Neural crest cell (in vitro differentiated cells): ENCODE measurements at regions not wholly inside any gene's neighbourhood (a gene's known extent, or its start where the extent isn't known, plus 50 kb on each side); places are given as distances from the start of the nearest gene placed in this dataset.
A peak's percentile ranks its signal among the peaks of the same experiment; 100 is the strongest.

Experiments used
- DNase-seq: peaks from one replicate; pipeline ENCODE4 v3.0.0; 2021; ENCODE audit warnings: low read depth, mixed read lengths, low spot score
- H3K27ac Mint-ChIP-seq: one replicate; pipeline ENCODE4 v1.8.0; 2021; ENCODE audit warnings: mild to moderate bottlenecking, mixed read lengths; ENCODE audit not compliant: unreplicated experiment
- H3K27me3 Mint-ChIP-seq: 2 replicates; pipeline ENCODE4 v1.8.0; 2021; ENCODE audit warnings: low read depth, mild to moderate bottlenecking, mixed read lengths
- H3K36me3 Mint-ChIP-seq: 2 replicates; pipeline ENCODE4 v1.8.0; 2021; ENCODE audit warnings: low read depth, mild to moderate bottlenecking, mixed read lengths
- H3K4me1 Mint-ChIP-seq: 2 replicates; pipeline ENCODE4 v1.8.0; 2021; ENCODE audit warnings: mixed read lengths
- H3K4me3 Mint-ChIP-seq: one replicate; pipeline ENCODE4 v1.8.0; 2021; ENCODE audit warnings: mild to moderate bottlenecking, mixed read lengths
- H3K9me3 Mint-ChIP-seq: 2 replicates; pipeline ENCODE4 v1.8.0; 2021; ENCODE audit warnings: mixed read lengths
- TF ChIP-seq, protein P1 (sequence below): fragments of 200-600 bp; sonication (generic); conservative IDR thresholded peaks from 2 replicates; pipeline ENCODE4 v1.5.0; 2021; ENCODE audit warnings: antibody characterized with exemption, mild to moderate bottlenecking

- Mint-ChIP-seq H3K4me3 (no peak overlapping the region), H3K27ac (peak overlapping the region; percentile 14), H3K9me3 (peaks cover 3% of the 10 kb centered on the region), H3K4me1 (no peaks in the 10 kb centered on the region), H3K27me3 (no peaks in the 10 kb centered on the region), H3K36me3 (peaks cover 3% of the 10 kb centered on the region)
- TF ChIP-seq, protein P1, sequence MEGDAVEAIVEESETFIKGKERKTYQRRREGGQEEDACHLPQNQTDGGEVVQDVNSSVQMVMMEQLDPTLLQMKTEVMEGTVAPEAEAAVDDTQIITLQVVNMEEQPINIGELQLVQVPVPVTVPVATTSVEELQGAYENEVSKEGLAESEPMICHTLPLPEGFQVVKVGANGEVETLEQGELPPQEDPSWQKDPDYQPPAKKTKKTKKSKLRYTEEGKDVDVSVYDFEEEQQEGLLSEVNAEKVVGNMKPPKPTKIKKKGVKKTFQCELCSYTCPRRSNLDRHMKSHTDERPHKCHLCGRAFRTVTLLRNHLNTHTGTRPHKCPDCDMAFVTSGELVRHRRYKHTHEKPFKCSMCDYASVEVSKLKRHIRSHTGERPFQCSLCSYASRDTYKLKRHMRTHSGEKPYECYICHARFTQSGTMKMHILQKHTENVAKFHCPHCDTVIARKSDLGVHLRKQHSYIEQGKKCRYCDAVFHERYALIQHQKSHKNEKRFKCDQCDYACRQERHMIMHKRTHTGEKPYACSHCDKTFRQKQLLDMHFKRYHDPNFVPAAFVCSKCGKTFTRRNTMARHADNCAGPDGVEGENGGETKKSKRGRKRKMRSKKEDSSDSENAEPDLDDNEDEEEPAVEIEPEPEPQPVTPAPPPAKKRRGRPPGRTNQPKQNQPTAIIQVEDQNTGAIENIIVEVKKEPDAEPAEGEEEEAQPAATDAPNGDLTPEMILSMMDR = no peak
- DNase-seq = no peak
Measured at GRCh38 chr4:178165951-178166308, 723.7 kb upstream of the AGA start.

- DNase-seq = no peak
- no peaks in the 10 kb centered on the region for H3K27me3 Mint-ChIP-seq
- TF ChIP-seq, protein P1 = no peak
- H3K27ac Mint-ChIP-seq = no peak overlapping the region
- H3K36me3 Mint-ChIP-seq = no peaks in the 10 kb centered on the region
- H3K4me1 Mint-ChIP-seq = no peaks in the 10 kb centered on the region
- no peaks in the 10 kb centered on the region for H3K9me3 Mint-ChIP-seq
- no peak overlapping the region for H3K4me3 Mint-ChIP-seq
Measured at GRCh38 chr4:178173771-178174170, 731.5 kb upstream of the AGA start.

- no peak for DNase-seq
- H3K4me3 Mint-ChIP-seq = no peak overlapping the region
- no peak overlapping the region for H3K27ac Mint-ChIP-seq
- no peaks in the 10 kb centered on the region for H3K4me1 Mint-ChIP-seq
- H3K36me3 Mint-ChIP-seq = no peaks in the 10 kb centered on the region
- TF ChIP-seq, protein P1 = no peak
- no peaks in the 10 kb centered on the region for H3K27me3 Mint-ChIP-seq
- H3K9me3 Mint-ChIP-seq = peaks cover 3% of the 10 kb centered on the region
Measured at GRCh38 chr4:178174756-178175155, 732.5 kb upstream of the AGA start.

DNA sequence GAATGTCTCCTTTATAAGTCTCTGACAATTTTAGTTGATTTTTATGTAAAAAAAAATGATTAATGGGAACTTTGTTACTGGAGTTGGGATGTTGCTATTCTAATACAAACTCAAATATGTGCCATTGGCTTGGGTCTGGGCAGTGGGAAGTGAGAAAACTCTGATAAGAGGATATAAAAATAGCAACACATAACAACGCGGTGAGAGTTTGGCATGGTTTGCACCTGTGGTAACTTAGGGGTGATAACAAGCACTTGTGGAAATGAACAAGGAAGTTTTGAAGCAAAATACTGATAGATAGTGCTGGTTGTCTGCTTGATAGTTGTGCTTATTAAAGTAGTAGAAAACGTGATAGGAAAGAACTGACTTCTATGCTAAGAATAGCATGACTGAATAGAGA is 743.3 kb upstream of the AGA start:
- DNase-seq = no peak
- H3K9me3 Mint-ChIP-seq = peaks cover 2% of the 10 kb centered on the region
- no peaks in the 10 kb centered on the region for H3K4me1 Mint-ChIP-seq
- H3K27me3 Mint-ChIP-seq = no peaks in the 10 kb centered on the region
- TF ChIP-seq, protein P1 = no peak
- H3K4me3 Mint-ChIP-seq = no peak overlapping the region
- no peak overlapping the region for H3K27ac Mint-ChIP-seq
- no peaks in the 10 kb centered on the region for H3K36me3 Mint-ChIP-seq

DNA sequence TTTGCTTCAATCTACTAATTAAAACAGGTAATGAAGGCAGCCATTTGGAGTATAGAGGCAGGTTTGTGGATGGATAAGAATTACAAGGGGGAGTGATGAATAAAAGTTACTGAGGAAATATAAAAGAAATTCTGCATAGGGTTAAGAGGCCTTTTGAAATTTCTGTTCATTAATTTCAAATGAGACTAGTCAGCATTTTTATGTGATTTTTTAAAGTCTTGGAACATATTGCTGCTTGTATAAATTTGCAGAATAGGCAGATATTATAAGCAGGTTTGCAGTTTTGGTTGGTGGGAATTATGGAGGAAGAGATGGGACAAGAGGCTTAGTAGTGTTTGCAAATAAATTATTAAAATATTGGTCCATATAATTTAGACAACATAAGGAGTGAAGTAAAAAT is 750.4 kb upstream of the AGA start:
- H3K9me3 Mint-ChIP-seq = no peaks in the 10 kb centered on the region
- H3K27me3 Mint-ChIP-seq = no peaks in the 10 kb centered on the region
- no peaks in the 10 kb centered on the region for H3K36me3 Mint-ChIP-seq
- H3K4me1 Mint-ChIP-seq = no peaks in the 10 kb centered on the region
- TF ChIP-seq, protein P1 = no peak
- H3K4me3 Mint-ChIP-seq = no peak overlapping the region
- no peak for DNase-seq
- no peak overlapping the region for H3K27ac Mint-ChIP-seq
